ENCODE measurements at regions not wholly inside any gene's neighbourhood (a gene's known extent, or its start where the extent isn't known, plus 50 kb on each side); places are given as distances from the start of the nearest gene placed in this dataset.

GRCh38 chr3:84109911-84110310 lies 848.9 kb upstream of the CADM2 start:
- H3K4me1 ChIP-seq (ENCODE audit: control insufficient read depth, insufficient read depth, low read length): no peaks in the 10 kb centered on the region
- POLR2A ChIA-PET: no interaction called here
- CTCF ChIA-PET: interaction anchor here (0.6 kb wide), 1 partner anchor 71 kb away, joined by 3 read pairs; no protein-coding TSS in a partner anchor
- no peak overlapping the region for H3K27ac ChIP-seq (ENCODE audit: extremely low read depth, low read depth, low read length)
- no peaks in the 10 kb centered on the region for H3K9me3 ChIP-seq (ENCODE audit: control insufficient read depth, insufficient read depth, low read depth, low read length)
- H3K36me3 ChIP-seq (ENCODE audit: control insufficient read depth in 2 of 2, insufficient read depth in 1 of 2, low read length in 2 of 2): no peaks in the 10 kb centered on the region
- TF ChIP-seq ZBTB7A (tag by site-specific recombination; IDR thresholded peaks at IDR 0.05; ENCODE audit: low read depth): no peak
- no peak for TF ChIP-seq HIC1 (tag by site-specific recombination; IDR thresholded peaks at IDR 0.05)
- TF ChIP-seq ZNF629 (tag by site-specific recombination; IDR thresholded peaks at IDR 0.05): no peak
- TF ChIP-seq ZNF621 (tag by site-specific recombination; IDR thresholded peaks at IDR 0.05): no peak
- TF ChIP-seq ZNF560 (tag by site-specific recombination; IDR thresholded peaks at IDR 0.05; ENCODE audit: borderline replicate concordance): no peak
- TF ChIP-seq ZBTB17 (tag by site-specific recombination; IDR thresholded peaks at IDR 0.05): no peak
- no peak for TF ChIP-seq OVOL3 (tag by site-specific recombination; IDR thresholded peaks at IDR 0.05)
- no peak for TF ChIP-seq ZNF549 (tag by site-specific recombination; IDR thresholded peaks at IDR 0.05)
- TF ChIP-seq ZNF664 (tag by site-specific recombination; IDR thresholded peaks at IDR 0.05): no peak
- TF ChIP-seq SP2 (tag by site-specific recombination; IDR thresholded peaks at IDR 0.05): no peak
- no peak for TF ChIP-seq ZNF513 (tag by site-specific recombination; IDR thresholded peaks at IDR 0.05)
- TF ChIP-seq ZNF404 (tag by site-specific recombination; IDR thresholded peaks at IDR 0.05): no peak
- TF ChIP-seq WT1 (tag by site-specific recombination; IDR thresholded peaks at IDR 0.05): no peak
- no peak for TF ChIP-seq ZBTB21 (tag by site-specific recombination; IDR thresholded peaks at IDR 0.05)
- no peak for TF ChIP-seq PRDM1 (tag by site-specific recombination; IDR thresholded peaks at IDR 0.05)
- TF ChIP-seq TSHZ1 (tag by site-specific recombination; IDR thresholded peaks at IDR 0.05; ENCODE audit: borderline replicate concordance): no peak
- TF ChIP-seq ZNF704 (tag by site-specific recombination; IDR thresholded peaks at IDR 0.05): no peak
- TF ChIP-seq FEZF1 (tag by site-specific recombination; IDR thresholded peaks at IDR 0.05): no peak
- no peak for TF ChIP-seq REPIN1 (tag by site-specific recombination; IDR thresholded peaks at IDR 0.05; ENCODE audit: low read depth)
- no peak overlapping the region for H3K4me3 ChIP-seq (ENCODE audit: low read depth, low read length)

Measured in HEK293 (cell line).